NT2/D1 (cell line): ENCODE measurements at regions not wholly inside any gene's neighbourhood (a gene's known extent, or its start where the extent isn't known, plus 50 kb on each side); places are given as distances from the start of the nearest gene placed in this dataset.
A peak's percentile ranks its signal among the peaks of the same experiment; 100 is the strongest.

Source experiments
- DNase-seq: peaks from one replicate; pipeline ENCODE4 v3.0.0-alpha.2; 2011; ENCODE audit warnings: low read depth, low spot score
- H3K27me3 ChIP-seq: 2 replicates; pipeline ENCODE4 v1.6.0; 2011; ENCODE audit warnings: mild to moderate bottlenecking; ENCODE audit not compliant: insufficient read length, insufficient read depth
- H3K36me3 ChIP-seq: 2 replicates; pipeline ENCODE4 v1.6.1; 2011; ENCODE audit warnings: mild to moderate bottlenecking, low read length, mixed read lengths; ENCODE audit not compliant: insufficient read depth, insufficient read length
- H3K4me1 ChIP-seq: 2 replicates; pipeline ENCODE4 v1.5.1; 2011; ENCODE audit not compliant: insufficient read depth, insufficient read length
- H3K4me3 ChIP-seq: 2 replicates; pipeline ENCODE4 v1.5.1; 2011; ENCODE audit warnings: low read depth; ENCODE audit not compliant: insufficient read length
- H3K9ac ChIP-seq: 2 replicates; pipeline ENCODE4 v1.6.0; 2011; ENCODE audit warnings: low read depth; ENCODE audit not compliant: insufficient read length
- H3K9me3 ChIP-seq: 2 replicates; pipeline ENCODE4 v1.5.1; 2011; ENCODE audit warnings: mild to moderate bottlenecking, low read length; ENCODE audit not compliant: insufficient read depth
- SUZ12 ChIP-seq: IDR thresholded peaks from 2 replicates; pipeline ENCODE4 v1.6.1; 2011; ENCODE audit not compliant: insufficient read length, insufficient read depth; ENCODE audit errors: extremely low read depth
- YY1 ChIP-seq: IDR thresholded peaks from 2 replicates; pipeline ENCODE4 v1.6.1; 2011; ENCODE audit not compliant: insufficient read length, insufficient read depth
- ZNF274 ChIP-seq: IDR thresholded peaks from 2 replicates; pipeline ENCODE4 v1.6.1; 2011; ENCODE audit warnings: mild to moderate bottlenecking, low read depth, low read length

DNA sequence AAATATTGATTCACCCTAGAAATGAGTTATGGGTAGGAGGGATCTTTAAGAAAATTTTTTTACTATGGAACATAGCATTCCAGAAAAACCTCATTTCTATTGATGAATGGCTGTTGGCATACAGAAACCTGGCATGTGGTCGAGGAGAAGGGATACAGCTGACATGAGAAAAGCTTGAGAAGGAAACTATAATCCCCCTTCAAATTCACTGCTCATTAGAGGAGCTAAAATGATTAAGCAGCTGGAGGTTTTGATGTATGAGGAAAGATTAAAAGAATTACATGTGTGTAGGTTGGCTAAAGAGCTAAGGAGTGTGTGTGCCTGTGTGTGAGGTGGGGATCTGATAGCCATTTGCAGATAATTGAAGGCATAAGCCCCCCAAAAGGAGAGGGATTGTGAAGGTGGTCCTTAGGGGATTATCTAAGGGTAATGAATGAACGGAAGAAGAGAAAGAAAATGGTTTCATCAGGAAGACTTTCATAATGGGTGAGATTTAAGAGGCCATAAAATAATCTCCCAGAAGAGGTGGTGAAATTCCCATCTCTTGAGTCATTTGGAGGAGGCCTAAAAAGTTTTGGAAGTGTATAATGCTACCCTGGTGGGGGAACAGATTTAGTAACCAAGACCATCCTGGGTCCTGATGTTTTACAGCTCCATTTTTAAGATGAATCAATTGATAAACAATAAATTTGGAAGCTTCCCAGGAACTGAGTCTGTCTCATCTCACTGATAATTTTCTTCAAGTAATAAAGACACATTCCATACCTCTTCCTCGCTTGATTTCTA, 272.0 kb upstream of the HAND2 start:
- H3K4me1 ChIP-seq = no peaks in the 10 kb centered on the region
- H3K36me3 ChIP-seq = no peaks in the 10 kb centered on the region
- H3K9ac ChIP-seq = no peak overlapping the region
- no peaks in the 10 kb centered on the region for H3K27me3 ChIP-seq
- no peak for DNase-seq
- H3K4me3 ChIP-seq = no peak overlapping the region
- no peaks in the 10 kb centered on the region; the same call in 1 of the 2 replicates for H3K9me3 ChIP-seq
- TF ChIP-seq ZNF274 (no peak), SUZ12 (no peak), YY1 (no peak)

DNA sequence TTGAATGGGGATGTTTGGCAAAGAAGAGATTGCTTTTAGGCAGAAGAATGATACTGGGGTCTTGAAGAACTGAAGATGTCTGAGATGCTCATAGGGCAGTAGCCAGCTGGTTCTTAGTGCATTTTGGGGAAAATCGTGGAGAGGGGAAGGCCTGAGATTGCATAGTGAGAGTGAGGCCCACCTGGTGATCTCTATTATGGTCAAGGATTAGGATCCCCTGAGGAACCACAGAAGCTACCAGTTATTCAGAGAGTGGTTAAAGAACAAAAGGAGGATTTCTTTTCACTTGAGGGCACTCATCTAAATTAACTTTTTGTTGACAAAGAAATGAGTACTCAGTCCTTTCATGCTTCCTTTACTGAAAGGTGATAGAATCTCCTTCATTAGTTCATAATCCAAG, 271.3 kb upstream of the HAND2 start:
- peak; percentile 22 for DNase-seq
- Histone ChIP-seq H3K36me3 (no peaks in the 10 kb centered on the region), H3K9me3 (no peaks in the 10 kb centered on the region; the same call in 1 of the 2 replicates), H3K4me3 (no peak overlapping the region), H3K9ac (no peak overlapping the region), H3K4me1 (no peaks in the 10 kb centered on the region), H3K27me3 (no peaks in the 10 kb centered on the region)
- TF ChIP-seq SUZ12 = no peak
- TF ChIP-seq ZNF274 = no peak
- no peak for TF ChIP-seq YY1

DNA sequence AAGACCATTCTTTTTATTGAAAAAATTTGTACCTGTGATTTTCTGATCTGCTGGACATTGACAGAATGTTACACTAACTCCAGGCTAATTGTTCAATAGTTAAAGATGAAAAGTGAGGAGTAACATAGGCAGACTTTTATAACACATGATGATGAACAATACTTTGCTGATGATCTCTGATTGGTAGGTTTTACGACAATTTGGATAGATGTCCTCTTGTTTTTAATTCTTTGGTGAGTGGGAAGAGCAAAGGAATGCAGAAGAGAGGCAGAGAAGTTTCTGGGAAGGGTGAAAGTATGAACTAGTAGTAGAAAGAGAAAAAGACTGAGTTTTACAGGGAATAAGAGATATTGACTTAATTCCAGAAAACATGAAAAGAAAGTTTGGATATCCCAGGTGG, 267.3 kb upstream of the HAND2 start:
- Histone ChIP-seq H3K36me3 (no peaks in the 10 kb centered on the region), H3K9me3 (no peaks in the 10 kb centered on the region; the same call in 1 of the 2 replicates), H3K4me1 (no peaks in the 10 kb centered on the region), H3K4me3 (no peak overlapping the region), H3K27me3 (no peaks in the 10 kb centered on the region), H3K9ac (no peak overlapping the region)
- DNase-seq = no peak
- TF ChIP-seq ZNF274 (no peak), YY1 (no peak), SUZ12 (no peak)

DNA sequence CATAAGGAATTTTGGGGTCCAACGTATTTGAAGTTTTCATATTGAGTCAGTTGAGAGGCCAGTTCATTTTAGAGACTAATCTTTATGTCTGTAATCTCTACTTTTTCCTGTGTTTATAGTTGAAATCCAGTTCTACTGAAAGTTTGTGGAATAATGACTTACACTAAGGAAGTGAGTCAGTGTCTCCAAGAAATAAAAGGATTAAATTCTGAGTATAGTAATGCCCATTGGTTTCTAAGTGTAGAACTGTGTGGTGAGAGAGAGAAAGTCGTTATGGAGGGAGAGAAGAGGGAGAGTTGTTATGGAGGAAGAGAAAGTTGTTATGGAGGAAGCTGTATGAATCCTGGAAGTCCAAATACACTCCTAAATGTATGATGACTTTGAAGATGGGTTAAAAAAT, 264.6 kb upstream of the HAND2 start:
- H3K4me1 ChIP-seq = no peaks in the 10 kb centered on the region
- TF ChIP-seq YY1 = no peak
- no peak for TF ChIP-seq SUZ12
- no peak for TF ChIP-seq ZNF274
- no peak overlapping the region for H3K4me3 ChIP-seq
- H3K36me3 ChIP-seq = no peaks in the 10 kb centered on the region
- no peak overlapping the region for H3K9ac ChIP-seq
- no peaks in the 10 kb centered on the region for H3K27me3 ChIP-seq
- DNase-seq = no peak
- no peaks in the 10 kb centered on the region for H3K9me3 ChIP-seq

DNA sequence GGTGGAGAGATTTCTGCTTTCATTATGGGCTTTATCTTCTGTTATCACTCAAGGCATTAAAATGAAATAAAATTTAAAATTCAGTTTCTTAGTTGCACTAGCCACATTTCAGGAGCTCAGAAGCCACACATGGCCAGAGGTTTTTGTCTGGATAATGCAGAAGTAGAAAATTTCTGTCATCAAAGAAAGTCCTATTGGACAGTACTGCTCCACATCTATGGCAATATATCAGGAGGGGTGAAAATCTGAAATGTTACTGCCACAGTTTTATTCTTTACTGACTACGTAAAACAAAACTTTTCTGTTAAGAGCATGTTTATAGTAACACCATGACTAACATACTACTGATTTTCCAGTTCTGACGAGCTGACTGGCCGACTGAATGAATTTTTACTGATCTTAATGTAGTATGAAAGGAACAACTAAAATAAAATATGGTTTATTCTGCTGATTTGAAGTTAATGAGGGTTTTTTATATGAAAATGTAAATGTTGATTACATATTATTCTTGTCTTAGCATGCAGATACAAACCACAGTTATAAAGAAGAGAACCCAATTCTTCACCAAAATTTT, 264.0 kb upstream of the HAND2 start:
- no peak for DNase-seq
- no peak for TF ChIP-seq YY1
- no peak overlapping the region for H3K4me3 ChIP-seq

DNA sequence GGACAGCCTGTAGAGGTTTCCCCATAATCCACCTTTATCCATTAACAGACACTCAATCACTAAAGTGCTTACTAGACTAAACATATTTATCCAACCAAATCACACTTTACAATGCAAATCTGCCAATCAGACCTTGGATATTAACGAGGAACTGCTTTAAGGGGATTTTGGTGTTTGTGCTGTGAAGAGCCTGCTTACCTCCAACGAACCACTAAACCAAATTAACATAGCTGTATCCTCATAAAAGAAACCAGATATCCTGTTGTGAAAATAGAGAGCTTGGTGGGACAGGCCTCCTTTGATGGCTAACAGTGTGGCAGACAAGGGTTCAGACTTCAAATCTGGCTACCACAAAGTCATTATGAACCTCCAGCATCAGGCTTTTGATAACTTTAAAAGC, 252.6 kb upstream of the HAND2 start:
- no peak for DNase-seq
- Histone ChIP-seq H3K9me3 (peaks cover 6% of the 10 kb centered on the region; the same call in 1 of the 2 replicates), H3K4me1 (peaks cover 4% of the 10 kb centered on the region), H3K36me3 (no peaks in the 10 kb centered on the region), H3K4me3 (no peak overlapping the region), H3K9ac (no peak overlapping the region), H3K27me3 (no peaks in the 10 kb centered on the region)
- TF ChIP-seq SUZ12 (no peak), YY1 (no peak), ZNF274 (no peak)

More for the DNA sequence above, 264.0 kb upstream of the HAND2 start:
- no peaks in the 10 kb centered on the region for H3K9me3 ChIP-seq
- H3K4me1 ChIP-seq = no peaks in the 10 kb centered on the region
- no peaks in the 10 kb centered on the region for H3K27me3 ChIP-seq
- H3K9ac ChIP-seq = no peak overlapping the region
- H3K36me3 ChIP-seq = no peaks in the 10 kb centered on the region

DNA sequence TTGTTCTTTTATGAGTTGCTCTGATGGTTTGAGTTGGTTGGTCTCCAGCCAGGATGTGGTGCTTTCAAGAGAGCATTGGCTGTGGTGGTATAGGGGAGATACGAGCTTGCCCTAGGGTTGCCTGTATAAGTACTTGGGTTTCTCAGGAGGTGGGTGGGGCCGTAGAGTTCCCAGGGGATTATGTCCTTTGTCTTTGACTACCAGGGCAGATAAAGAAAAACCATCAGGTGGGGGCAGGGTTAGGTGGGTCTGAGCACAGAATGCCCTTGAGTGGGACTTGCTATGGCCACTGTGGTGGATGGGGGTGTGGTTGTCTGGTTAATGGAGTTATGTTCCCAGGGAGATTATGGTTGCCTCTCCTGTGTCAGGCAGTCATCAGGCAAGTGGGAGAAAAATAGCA, 247.9 kb upstream of the HAND2 start:
- TF ChIP-seq ZNF274 = no peak

More for the DNA sequence above, 247.9 kb upstream of the HAND2 start:
- H3K27me3 ChIP-seq = no peaks in the 10 kb centered on the region
- H3K4me3 ChIP-seq = no peak overlapping the region
- H3K4me1 ChIP-seq = peaks cover 4% of the 10 kb centered on the region
- no peak for DNase-seq
- no peaks in the 10 kb centered on the region for H3K36me3 ChIP-seq
- no peak overlapping the region for H3K9ac ChIP-seq
- 0 out of 2 replicates have a peak, but pooled peaks cover 8% of the 10 kb centered on the region for H3K9me3 ChIP-seq
